Fibroblast of lung (primary cell): ENCODE measurements at regions not wholly inside any gene's neighbourhood (a gene's known extent, or its start where the extent isn't known, plus 50 kb on each side); places are given as distances from the start of the nearest gene placed in this dataset.

Experiments
- CTCF ChIP-seq, 2 donors: IDR thresholded peaks in 1 of 2; conservative IDR thresholded peaks in 1 of 2; 1 replicate in 1 of 2; 2 replicates in 1 of 2; pipeline ENCODE4 v1.5.1; 2011 to 2012; ENCODE audit warnings: low read length in 2 of 2, control low read depth in 1 of 2, inconsistent platforms in 1 of 2, low read depth in 1 of 2, mild to moderate bottlenecking in 1 of 2
- EZH2 ChIP-seq: IDR thresholded peaks from 2 replicates; pipeline ENCODE4 v1.5.1; 2012; ENCODE audit warnings: low read length, control low read depth, mild to moderate bottlenecking; ENCODE audit errors: missing control alignments

GRCh38 chr1:108045460-108045859 lies 80.5 kb upstream of the VAV3 start:
- TF ChIP-seq CTCF (conservative IDR thresholded peaks at IDR 0.05 in 1 of 2, IDR thresholded peaks at IDR 0.05 in 1 of 2; ENCODE audit: low read depth in 1 of 2, low read length in 2 of 2) (no peak), EZH2 (no peak)
